ENCODE measurements at regions not wholly inside any gene's neighbourhood (a gene's known extent, or its start where the extent isn't known, plus 50 kb on each side); places are given as distances from the start of the nearest gene placed in this dataset.
"Not testable (repeated sequence)": the region's sequence is repeated elsewhere in the genome, so short reads cannot be mapped to it uniquely, and the experiment has no call there.

DNA sequence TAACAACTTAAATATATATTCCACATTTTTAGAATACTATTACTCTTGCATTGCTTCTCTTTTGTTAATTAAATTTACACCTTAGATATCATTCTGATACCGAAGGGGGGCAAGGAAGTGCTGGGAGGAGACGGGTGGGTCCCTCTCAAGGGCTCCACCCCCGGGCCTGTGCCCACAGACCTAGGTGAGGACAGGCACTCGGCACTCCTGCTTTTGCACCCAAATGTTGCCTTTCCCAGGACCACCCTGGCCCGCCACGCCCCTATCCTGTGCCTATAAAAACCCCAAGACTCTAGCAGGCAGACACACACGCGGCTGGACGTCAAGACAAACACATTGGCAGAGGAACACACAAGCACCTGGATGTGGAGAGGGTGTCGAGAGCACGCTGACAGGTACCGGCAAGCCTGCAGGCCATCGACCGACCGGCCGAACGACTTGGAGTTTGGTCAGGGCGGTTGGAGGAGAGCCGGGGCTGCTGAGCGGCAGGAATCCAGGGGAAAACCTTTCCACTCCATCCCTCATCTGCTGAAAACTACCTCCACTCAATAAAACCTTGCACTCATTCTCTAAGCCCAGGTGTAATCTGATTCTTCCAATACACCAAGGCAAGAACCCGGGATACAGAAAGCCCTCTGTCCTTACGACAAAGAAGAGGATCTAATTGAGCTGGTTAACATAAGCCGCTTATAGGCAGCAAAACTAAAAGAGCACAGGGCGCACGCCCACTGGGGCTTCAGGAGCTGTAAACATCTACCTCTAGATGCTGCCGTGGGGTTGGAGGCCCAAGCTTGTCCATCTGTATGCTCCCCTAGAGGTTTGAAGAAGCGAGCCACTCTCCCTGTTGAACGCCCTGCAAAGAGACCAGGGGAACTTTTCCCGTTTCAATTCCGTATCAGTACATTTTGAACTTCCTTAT is 197.4 kb upstream of the PRSS16 start:
- H3K4me3 ChIP-seq (replicated peaks; ENCODE audit: low read depth, low read length): no peak overlapping the region
- TF ChIP-seq, protein P1, sequence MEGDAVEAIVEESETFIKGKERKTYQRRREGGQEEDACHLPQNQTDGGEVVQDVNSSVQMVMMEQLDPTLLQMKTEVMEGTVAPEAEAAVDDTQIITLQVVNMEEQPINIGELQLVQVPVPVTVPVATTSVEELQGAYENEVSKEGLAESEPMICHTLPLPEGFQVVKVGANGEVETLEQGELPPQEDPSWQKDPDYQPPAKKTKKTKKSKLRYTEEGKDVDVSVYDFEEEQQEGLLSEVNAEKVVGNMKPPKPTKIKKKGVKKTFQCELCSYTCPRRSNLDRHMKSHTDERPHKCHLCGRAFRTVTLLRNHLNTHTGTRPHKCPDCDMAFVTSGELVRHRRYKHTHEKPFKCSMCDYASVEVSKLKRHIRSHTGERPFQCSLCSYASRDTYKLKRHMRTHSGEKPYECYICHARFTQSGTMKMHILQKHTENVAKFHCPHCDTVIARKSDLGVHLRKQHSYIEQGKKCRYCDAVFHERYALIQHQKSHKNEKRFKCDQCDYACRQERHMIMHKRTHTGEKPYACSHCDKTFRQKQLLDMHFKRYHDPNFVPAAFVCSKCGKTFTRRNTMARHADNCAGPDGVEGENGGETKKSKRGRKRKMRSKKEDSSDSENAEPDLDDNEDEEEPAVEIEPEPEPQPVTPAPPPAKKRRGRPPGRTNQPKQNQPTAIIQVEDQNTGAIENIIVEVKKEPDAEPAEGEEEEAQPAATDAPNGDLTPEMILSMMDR (IDR thresholded peaks at IDR 0.05; ENCODE audit: low read length, missing control alignments): no peak
- DNase-seq (ENCODE audit: low read depth): no peak

DNA sequence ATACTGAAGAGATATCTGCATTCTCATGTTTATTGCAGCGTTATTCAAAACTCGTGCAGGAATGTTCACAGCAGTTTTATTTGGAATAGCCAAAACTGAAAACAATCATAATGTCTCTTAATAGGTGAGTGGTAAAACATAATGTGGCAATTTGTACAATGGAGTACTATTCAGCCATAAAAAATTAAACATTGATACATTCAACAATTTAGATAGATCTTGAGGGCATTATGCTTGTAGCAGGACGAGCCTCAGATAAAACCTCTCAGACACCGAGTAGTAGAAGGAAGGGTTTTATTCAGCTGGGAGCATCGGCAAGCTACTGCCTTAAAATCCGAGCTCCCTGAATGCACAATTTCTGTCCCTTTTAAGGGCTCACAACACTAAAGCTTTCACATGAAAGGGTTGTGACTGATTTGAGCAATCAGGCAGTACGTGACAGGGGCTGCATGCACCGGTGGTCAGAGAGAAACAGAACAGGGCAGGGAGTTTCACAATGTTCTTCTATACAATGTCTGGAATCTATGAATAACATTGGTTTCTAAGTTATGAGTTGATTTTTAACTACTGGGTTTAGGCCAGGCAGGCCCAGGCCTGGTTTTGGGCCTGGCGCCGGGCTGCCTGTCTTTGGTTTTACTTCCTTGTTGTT is 195.3 kb upstream of the PRSS16 start:
- not testable (repeated sequence) for H3K4me3 ChIP-seq (replicated peaks; ENCODE audit: low read depth, low read length); DNase-seq (ENCODE audit: low read depth)

DNA sequence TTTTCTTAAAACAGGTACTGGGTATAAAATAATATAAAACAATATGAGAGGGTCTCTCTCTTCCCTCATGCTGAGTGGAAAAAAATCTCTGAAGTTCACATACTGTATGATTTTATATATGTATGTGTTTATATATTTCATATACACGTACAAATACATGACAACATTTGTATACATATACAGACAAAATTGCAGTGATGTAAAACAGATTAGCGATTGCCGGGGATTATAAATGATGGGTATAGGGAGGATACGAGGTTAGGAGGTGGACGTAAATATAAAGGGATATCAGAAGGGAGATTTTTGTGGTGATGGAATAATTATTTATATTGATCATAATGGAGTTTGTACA is 194.8 kb upstream of the PRSS16 start:
- no peak for DNase-seq (ENCODE audit: low read depth)
- H3K4me3 ChIP-seq (replicated peaks; ENCODE audit: low read depth, low read length): no peak overlapping the region
- TF ChIP-seq, protein P1 (IDR thresholded peaks at IDR 0.05; ENCODE audit: low read length, missing control alignments): no peak

DNA sequence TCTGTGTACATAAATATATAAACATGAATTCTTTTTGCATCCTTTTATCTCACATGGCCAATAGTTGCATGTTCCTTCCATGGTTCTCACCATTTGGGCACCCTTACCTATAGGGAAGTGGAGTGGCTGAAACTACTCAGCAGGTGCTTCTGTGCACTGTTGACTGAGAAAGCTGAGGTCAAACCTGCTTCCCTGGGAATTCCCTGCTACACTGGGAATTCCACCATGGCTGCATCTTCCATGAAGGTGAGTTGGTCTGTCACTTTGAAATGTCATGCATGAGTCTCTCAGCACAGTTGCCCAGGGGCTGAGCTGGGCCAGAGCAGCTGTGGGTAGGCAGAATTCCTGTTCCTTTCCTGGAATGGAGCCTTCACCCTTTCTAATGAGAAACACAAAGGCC is 193.8 kb upstream of the PRSS16 start:
- TF ChIP-seq, protein P1 (IDR thresholded peaks at IDR 0.05; ENCODE audit: low read length, missing control alignments): no peak
- no peak for DNase-seq (ENCODE audit: low read depth)
- no peak overlapping the region for H3K4me3 ChIP-seq (replicated peaks; ENCODE audit: low read depth, low read length)

DNA sequence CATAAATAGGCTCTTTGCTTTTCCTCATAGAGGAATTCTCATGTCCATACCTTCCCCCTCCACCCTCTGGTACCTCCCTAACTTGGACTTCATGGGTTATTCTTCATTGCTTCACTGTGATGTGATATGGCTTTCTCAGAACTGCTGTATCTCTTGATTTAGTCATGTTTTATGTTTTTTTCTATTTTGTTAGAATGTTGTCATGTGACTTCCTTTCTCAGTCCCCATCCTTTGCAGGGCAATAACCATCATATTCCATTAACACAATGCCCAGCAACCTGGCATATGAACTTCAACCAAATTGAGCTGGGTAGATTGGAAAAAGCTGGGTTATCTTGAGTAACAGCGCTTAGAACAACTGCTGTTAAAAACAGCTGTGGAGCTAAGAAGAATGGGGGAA is 190.9 kb upstream of the PRSS16 start:
- TF ChIP-seq, protein P1 (IDR thresholded peaks at IDR 0.05; ENCODE audit: low read length, missing control alignments): no peak
- no peak for DNase-seq (ENCODE audit: low read depth)
- H3K4me3 ChIP-seq (replicated peaks; ENCODE audit: low read depth, low read length): no peak overlapping the region

DNA sequence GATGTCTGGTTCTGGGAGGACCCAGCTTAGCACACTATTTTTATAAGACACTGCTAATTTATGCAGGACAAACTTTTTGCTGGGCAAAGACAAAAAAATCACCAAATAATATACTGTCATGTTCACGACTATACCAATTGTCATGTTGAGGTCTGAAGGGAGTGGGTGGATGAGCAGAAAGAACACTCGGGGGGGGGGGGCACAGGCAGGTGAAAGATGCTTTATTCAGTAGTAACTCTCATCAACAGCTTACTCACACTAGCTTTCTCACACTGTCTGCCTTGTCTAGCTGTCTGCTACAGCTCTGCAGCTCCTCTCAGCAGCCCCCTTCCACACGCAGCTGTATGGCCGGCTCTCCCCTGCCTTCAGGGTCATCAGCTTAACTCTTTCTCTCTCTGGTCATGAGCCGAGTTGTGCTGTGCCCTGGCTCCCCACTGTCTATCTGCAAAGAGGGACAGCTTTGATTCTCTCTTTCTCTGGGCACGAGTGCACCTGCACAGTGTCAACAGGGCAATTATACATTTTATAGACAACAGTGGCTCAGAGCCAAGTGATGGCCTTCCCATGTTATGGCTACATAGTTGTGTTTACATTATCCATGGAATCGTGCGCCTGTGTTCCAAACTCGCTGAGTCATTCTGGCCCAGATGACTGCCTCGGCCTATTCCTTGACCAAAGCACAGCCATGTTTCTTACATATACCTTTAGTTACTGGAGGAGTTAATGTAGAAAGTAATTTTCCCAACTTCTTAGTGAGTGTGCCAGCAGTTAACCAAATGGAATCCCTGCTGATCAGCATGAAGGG is 187.7 kb upstream of the PRSS16 start:
- TF ChIP-seq, protein P1 (IDR thresholded peaks at IDR 0.05; ENCODE audit: low read length, missing control alignments): no peak
- no peak for DNase-seq (ENCODE audit: low read depth)
- no peak overlapping the region for H3K4me3 ChIP-seq (replicated peaks; ENCODE audit: low read depth, low read length)
